Progenitor cell of endocrine pancreas (in vitro differentiated cells): ENCODE measurements at regions not wholly inside any gene's neighbourhood (a gene's known extent, or its start where the extent isn't known, plus 50 kb on each side); places are given as distances from the start of the nearest gene placed in this dataset.

ENCODE experiments used
- DNase-seq: peaks from one replicate; pipeline ENCODE4 v3.0.0; 2021; ENCODE audit warnings: low spot score; ENCODE audit not compliant: unreplicated experiment
- H3K27ac Mint-ChIP-seq: 2 replicates; pipeline ENCODE4 v1.8.0; 2021; ENCODE audit warnings: mild to moderate bottlenecking, moderate library complexity, mixed read lengths
- H3K27me3 Mint-ChIP-seq: 2 replicates; pipeline ENCODE4 v1.8.0; 2021; ENCODE audit warnings: mixed read lengths
- H3K36me3 Mint-ChIP-seq: 2 replicates; pipeline ENCODE4 v1.8.0; 2022; ENCODE audit warnings: mixed read lengths; ENCODE audit not compliant: insufficient read depth
- H3K4me1 Mint-ChIP-seq: 2 replicates; pipeline ENCODE4 v1.8.0; 2021; ENCODE audit warnings: low read depth, mixed read lengths
- H3K4me3 Mint-ChIP-seq: 2 replicates; pipeline ENCODE4 v1.8.0; 2021; ENCODE audit warnings: low read depth, mild to moderate bottlenecking, moderate library complexity, mixed read lengths
- H3K9me3 Mint-ChIP-seq: 2 replicates; pipeline ENCODE4 v1.8.0; 2021; ENCODE audit warnings: low read depth, mixed read lengths
- CTCF ChIP-seq: fragments of 200-600 bp; sonication (generic); IDR thresholded peaks from one replicate; pipeline ENCODE4 v1.5.0; 2021; ENCODE audit warnings: antibody characterized with exemption, mild to moderate bottlenecking; ENCODE audit not compliant: unreplicated experiment

DNA sequence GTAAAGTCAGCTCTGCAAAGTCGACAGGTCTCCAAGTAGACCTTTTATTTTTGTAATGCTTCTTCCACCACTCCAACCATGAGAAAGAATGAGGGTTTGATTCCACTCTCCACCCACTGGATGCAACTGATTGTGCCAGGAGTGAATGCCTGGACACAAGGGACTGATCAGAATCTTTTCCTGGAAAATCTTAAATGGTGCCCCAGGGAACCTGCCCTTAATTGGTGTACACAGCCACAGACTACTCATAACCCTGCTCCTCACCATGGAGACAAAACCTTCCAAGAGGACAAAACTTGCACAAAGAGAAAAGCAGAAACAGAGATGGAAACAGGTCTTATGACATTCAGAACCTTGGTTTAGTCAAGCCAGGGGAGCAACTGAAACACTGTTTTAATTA, 208.6 kb upstream of the BRINP1 start:
- no peak for DNase-seq
- Mint-ChIP-seq H3K4me3 (no peak overlapping the region), H3K9me3 (no peaks in the 10 kb centered on the region), H3K36me3 (no peaks in the 10 kb centered on the region), H3K4me1 (no peaks in the 10 kb centered on the region), H3K27ac (no peak overlapping the region), H3K27me3 (peaks cover 8% of the 10 kb centered on the region)
- TF ChIP-seq CTCF, result no peak

DNA sequence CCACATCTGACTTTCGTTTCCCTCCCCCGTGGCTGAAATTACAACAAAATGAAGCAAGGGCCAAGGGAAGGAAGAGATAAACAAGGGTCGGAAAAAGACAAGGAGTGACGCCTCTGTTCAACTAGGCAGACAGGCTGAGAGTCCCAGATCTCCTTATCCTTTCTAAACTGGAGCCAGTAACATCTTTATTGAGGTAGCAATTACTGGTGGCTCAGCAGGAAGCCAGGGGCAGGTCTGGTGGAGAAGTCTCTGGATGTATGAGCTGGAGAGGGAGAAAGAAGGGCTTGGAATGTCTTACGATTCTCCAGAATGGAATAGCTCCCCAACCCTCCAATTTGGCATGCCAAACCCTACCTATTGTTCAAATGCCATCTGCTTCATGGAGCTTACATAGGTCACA, 190.8 kb upstream of the BRINP1 start:
- Mint-ChIP-seq H3K36me3 (no peaks in the 10 kb centered on the region), H3K9me3 (no peaks in the 10 kb centered on the region), H3K4me3 (no peak overlapping the region), H3K27ac (no peak overlapping the region), H3K27me3 (peaks cover 19% of the 10 kb centered on the region), H3K4me1 (no peaks in the 10 kb centered on the region)
- no peak for TF ChIP-seq CTCF
- DNase-seq, result no peak

GRCh38 chr9:119559056-119559455, 189.8 kb upstream of the BRINP1 start:
- no peak for TF ChIP-seq CTCF
- H3K27me3 Mint-ChIP-seq, result peaks cover 21% of the 10 kb centered on the region
- H3K36me3 Mint-ChIP-seq, result no peaks in the 10 kb centered on the region
- H3K27ac Mint-ChIP-seq, result no peak overlapping the region
- no peak overlapping the region for H3K4me3 Mint-ChIP-seq
- no peaks in the 10 kb centered on the region for H3K4me1 Mint-ChIP-seq
- DNase-seq, result no peak
- no peaks in the 10 kb centered on the region for H3K9me3 Mint-ChIP-seq

DNA sequence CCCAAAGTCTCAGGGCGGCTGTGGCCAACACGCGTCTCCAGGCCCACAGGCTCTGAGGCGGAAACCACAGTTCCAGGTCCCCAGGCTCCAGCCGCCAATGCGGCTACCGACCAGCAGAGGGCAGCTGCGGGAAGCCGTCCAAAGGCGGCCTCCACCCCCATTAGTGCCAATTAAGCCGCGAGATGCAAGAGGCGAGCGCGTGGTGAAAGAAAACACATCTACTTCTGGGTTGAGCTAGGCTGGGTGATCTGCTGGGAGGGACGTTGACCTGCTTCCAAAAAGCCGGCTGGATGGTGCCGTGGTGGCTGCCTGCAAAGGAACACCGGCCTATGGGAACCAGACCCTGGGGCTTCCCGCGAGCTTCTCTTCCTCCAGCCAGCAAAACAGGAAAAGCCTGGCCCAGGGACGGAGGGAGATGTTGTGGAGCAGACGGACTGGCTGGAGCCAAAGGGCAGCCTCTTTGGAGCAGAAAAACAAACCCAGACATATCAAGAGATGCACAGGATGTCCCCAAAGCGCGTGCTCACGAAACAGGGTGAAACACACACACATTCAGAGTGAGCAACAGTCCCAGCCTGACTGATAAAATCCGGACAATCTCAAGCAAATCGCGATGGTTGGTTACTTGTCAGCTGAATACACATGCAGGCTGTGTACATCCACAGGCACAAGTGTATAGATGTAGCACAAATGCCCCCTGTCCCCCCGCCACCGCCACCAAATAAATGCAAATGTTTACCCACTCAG, 187.1 kb upstream of the BRINP1 start:
- DNase-seq, result peak; percentile 79
- Mint-ChIP-seq H3K4me3 (peak overlapping the region; percentile 66), H3K27me3 (peaks cover 23% of the 10 kb centered on the region), H3K36me3 (no peaks in the 10 kb centered on the region), H3K4me1 (no peaks in the 10 kb centered on the region), H3K27ac (no peak overlapping the region), H3K9me3 (no peaks in the 10 kb centered on the region)
- peak; percentile 99 for TF ChIP-seq CTCF

GRCh38 chr9:119544492-119544891, 175.3 kb upstream of the BRINP1 start:
- Mint-ChIP-seq H3K27ac (no peak overlapping the region), H3K4me3 (no peak overlapping the region), H3K4me1 (no peaks in the 10 kb centered on the region), H3K27me3 (no peaks in the 10 kb centered on the region), H3K9me3 (no peaks in the 10 kb centered on the region), H3K36me3 (no peaks in the 10 kb centered on the region)
- no peak for DNase-seq
- TF ChIP-seq CTCF, result no peak
